ENCODE measurements at regions not wholly inside any gene's neighbourhood (a gene's known extent, or its start where the extent isn't known, plus 50 kb on each side); places are given as distances from the start of the nearest gene placed in this dataset.

GRCh38 chr7:20858951-20859350, 72.3 kb upstream of the SP8 start:
- dilution Hi-C loops (cut with MboI; ENCODE audit: extremely low pct_ligation_motif_present, low sequenced_read_pairs) (no loop called here), intact Hi-C loops (cut with micrococcal nuclease) (no loop called here)
- no TSS peak for BruUV-seq (replicated peaks)
- no peaks in the 10 kb centered on the region for H4K20me1 ChIP-seq (replicated peaks; ENCODE audit: control insufficient read depth, extremely low read depth, insufficient read depth, low read length)
- ChIA-PET CTCF (no interaction called here), POLR2A (no interaction called here)
- no peak overlapping the region for H3K27ac ChIP-seq (ENCODE audit: insufficient read depth, low read depth, low read length)
- DNase-seq (ENCODE audit: low read depth, low spot score) (no peak), FAIRE-seq (no peak)
- no peaks in the 10 kb centered on the region for H3K36me3 ChIP-seq (ENCODE audit: control insufficient read depth in 2 of 2, extremely low read depth in 1 of 2, insufficient read depth in 2 of 2, low read length in 2 of 2)
- H3K4me1 ChIP-seq (ENCODE audit: control insufficient read depth, extremely low read depth, insufficient read depth, low read length), result no peaks in the 10 kb centered on the region
- no peaks in the 10 kb centered on the region for H3K79me2 ChIP-seq (ENCODE audit: control insufficient read depth, insufficient read depth, low read length)
- H2AFZ ChIP-seq (ENCODE audit: low read depth, low read length), result no peak overlapping the region
- H3K9me3 ChIP-seq (replicated peaks; ENCODE audit: control insufficient read depth, insufficient read depth, low read length), result no peaks in the 10 kb centered on the region
- no peak for TF ChIP-seq MAX (IDR thresholded peaks at IDR 0.05; ENCODE audit: insufficient read depth, insufficient read length)
- TF ChIP-seq FOS (IDR thresholded peaks at IDR 0.05; ENCODE audit: borderline replicate concordance, insufficient read depth, low read length), result no peak
- TF ChIP-seq POLR2AphosphoS5 (IDR thresholded peaks at IDR 0.05; ENCODE audit: insufficient read depth, low read depth, low read length), result no peak
- TF ChIP-seq JUN (IDR thresholded peaks at IDR 0.05; ENCODE audit: borderline replicate concordance, insufficient read depth, insufficient read length, low read depth), result no peak
- TF ChIP-seq EZH2 (IDR thresholded peaks at IDR 0.05; ENCODE audit: borderline replicate concordance, low read depth, low read length, severe bottlenecking), result no peak
- no peak for TF ChIP-seq GATA2 (IDR thresholded peaks at IDR 0.05; ENCODE audit: insufficient read depth, insufficient read length, low read depth, low read length)
- no peak for TF ChIP-seq POLR2A (IDR thresholded peaks at IDR 0.05; ENCODE audit: low read depth, low read length)
- no peak for TF ChIP-seq CTCF (IDR thresholded peaks at IDR 0.05; ENCODE audit: extremely low read depth in 1 of 2, insufficient read depth in 1 of 2, low read depth in 1 of 2, low read length in 2 of 2)
- no peak for TF ChIP-seq MYC (IDR thresholded peaks at IDR 0.05; ENCODE audit: low read depth, low read length)
- no peak overlapping the region for H3K4me3 ChIP-seq (replicated peaks in 1 of 3; ENCODE audit: insufficient read depth in 1 of 3, low read depth in 1 of 3, low read length in 3 of 3)
- H3K27me3 ChIP-seq (ENCODE audit: control insufficient read depth in 2 of 2, insufficient read depth in 2 of 2, low read length in 2 of 2), result no peaks in the 10 kb centered on the region
- H3K4me2 ChIP-seq (ENCODE audit: insufficient read depth, low read length), result no peak overlapping the region
- H3K9ac ChIP-seq (replicated peaks; ENCODE audit: extremely low read depth, insufficient read depth, low read length), result no peak overlapping the region
- no peaks in the 10 kb centered on the region for H3K9me1 ChIP-seq (replicated peaks; ENCODE audit: control insufficient read depth, extremely low read depth, insufficient read depth, low read length)

All from endothelial cell of umbilical vein (primary cell).